HAP-1 (cell line): ENCODE measurements at regions not wholly inside any gene's neighbourhood (a gene's known extent, or its start where the extent isn't known, plus 50 kb on each side); places are given as distances from the start of the nearest gene placed in this dataset.
"Not testable (repeated sequence)": the region's sequence is repeated elsewhere in the genome, so short reads cannot be mapped to it uniquely, and the experiment has no call there.

Source experiments
- DNase-seq, 2 experiments: peaks; one replicate each; pipeline ENCODE4 v3.0.0-alpha.2; 2016 to 2020; ENCODE audit warnings: low spot score in 2 of 2
- H3K27me3 ChIP-seq: fragments of 250-450 bp; sonication (Bioruptor Pico); 2 replicates; pipeline ENCODE4 v1.5.1; 2020; ENCODE audit warnings: low read depth, mild to moderate bottlenecking, moderate library complexity
- H3K36me3 ChIP-seq: fragments of 250-450 bp; sonication (Bioruptor Pico); replicated peaks from 2 replicates; pipeline ENCODE4 v1.5.1; 2020; ENCODE audit warnings: mild to moderate bottlenecking
- H3K4me1 ChIP-seq: fragments of 250-450 bp; sonication (Bioruptor Pico); 2 replicates; pipeline ENCODE4 v1.5.1; 2020; ENCODE audit warnings: mild to moderate bottlenecking
- H3K4me3 ChIP-seq: fragments of 250-450 bp; sonication (Bioruptor Pico); 2 replicates; pipeline ENCODE4 v1.5.1; 2020; ENCODE audit warnings: mild to moderate bottlenecking, moderate library complexity
- H3K9me3 ChIP-seq: fragments of 250-450 bp; sonication (Bioruptor Pico); 2 replicates; pipeline ENCODE4 v1.5.1; 2020; ENCODE audit warnings: mild to moderate bottlenecking, moderate library complexity
- in situ Hi-C: fragments of 300-500 bp; cut with MboI; formaldehyde crosslinking; loops from 3 replicates; pipeline ENCODE4 v1.14.3; 2020; ENCODE audit warnings: low sequenced_read_pairs, inconsistent platforms, mixed read lengths

- DNase-seq: no peak
- H3K36me3 ChIP-seq: no peaks in the 10 kb centered on the region
- no peaks in the 10 kb centered on the region for H3K4me1 ChIP-seq
- in situ Hi-C loops: no loop called here
- no peaks in the 10 kb centered on the region for H3K9me3 ChIP-seq
- no peaks in the 10 kb centered on the region for H3K27me3 ChIP-seq
- H3K4me3 ChIP-seq: no peak overlapping the region
Observed at GRCh38 chr9:78899006-78899405, 602.1 kb downstream of the PSAT1 start.

DNA sequence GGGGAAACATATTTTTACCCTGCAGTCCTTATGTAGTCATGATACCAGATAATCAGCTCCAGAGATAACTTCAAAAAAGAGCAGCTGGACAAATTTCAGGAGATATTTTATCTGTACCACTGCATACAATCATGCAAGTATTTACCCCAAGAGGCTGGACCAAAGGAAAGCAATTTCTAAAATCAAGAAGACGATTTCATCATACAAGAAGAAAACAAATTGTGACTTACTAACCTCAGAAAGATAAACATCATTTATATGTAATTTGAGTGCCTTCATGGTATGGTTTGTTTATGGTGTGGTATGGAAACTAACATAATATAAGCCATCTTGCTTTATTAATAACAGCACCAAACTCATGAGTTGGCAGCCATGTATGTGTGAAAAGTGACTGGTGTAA lies 603.6 kb downstream of the PSAT1 start:
- DNase-seq: no peak
- in situ Hi-C loops: no loop called here
- Histone ChIP-seq H3K4me3 (no peak overlapping the region), H3K9me3 (no peaks in the 10 kb centered on the region), H3K4me1 (no peaks in the 10 kb centered on the region), H3K36me3 (no peaks in the 10 kb centered on the region), H3K27me3 (no peaks in the 10 kb centered on the region)

DNA sequence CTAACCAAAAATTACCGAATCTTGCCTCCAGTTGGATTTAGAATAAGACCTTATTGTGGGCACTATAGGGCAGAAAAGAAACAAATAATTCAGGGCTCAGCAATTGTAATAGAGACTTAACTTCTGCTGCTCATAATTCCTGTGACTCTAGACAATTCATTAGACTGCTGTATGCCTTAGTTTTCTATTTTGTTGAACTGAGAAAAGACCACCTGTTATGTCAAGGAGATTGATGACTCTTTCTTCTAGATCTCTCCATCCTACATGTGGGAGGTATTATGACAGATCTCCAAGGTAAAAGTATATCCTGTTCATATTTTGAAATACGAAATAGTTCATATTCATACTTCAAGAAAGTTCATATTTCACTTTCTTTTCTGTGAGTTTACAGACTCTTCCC lies 605.1 kb downstream of the PSAT1 start:
- Histone ChIP-seq H3K9me3 (no peaks in the 10 kb centered on the region), H3K4me3 (no peak overlapping the region), H3K27me3 (no peaks in the 10 kb centered on the region), H3K36me3 (no peaks in the 10 kb centered on the region), H3K4me1 (no peaks in the 10 kb centered on the region)
- DNase-seq: no peak
- in situ Hi-C loops: no loop called here

- no peak for DNase-seq
- in situ Hi-C loops: no loop called here
Observed at GRCh38 chr9:78903581-78903980, 606.7 kb downstream of the PSAT1 start.

DNA sequence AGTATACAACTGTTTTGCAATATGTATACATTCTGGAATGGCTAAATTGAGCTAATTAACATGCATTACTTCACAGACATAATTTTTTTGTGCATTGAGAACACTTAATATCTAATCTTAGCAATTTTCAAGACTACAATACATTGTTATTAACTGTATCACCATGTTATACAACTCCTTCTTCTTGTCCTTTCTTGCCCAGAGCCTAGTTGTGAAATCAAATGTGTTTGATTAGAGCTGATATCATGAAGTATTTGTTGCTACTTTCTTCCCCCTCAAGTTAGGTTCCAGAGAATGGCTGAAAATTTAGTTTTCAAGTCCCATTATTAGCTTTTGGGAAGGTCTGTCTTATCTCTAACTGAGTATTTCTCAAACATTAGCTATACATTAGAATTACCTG lies 607.8 kb downstream of the PSAT1 start:
- H3K4me3 ChIP-seq: no peak overlapping the region
- in situ Hi-C loops: no loop called here
- H3K4me1 ChIP-seq: no peaks in the 10 kb centered on the region
- H3K36me3 ChIP-seq: no peaks in the 10 kb centered on the region
- no peak for DNase-seq
- no peaks in the 10 kb centered on the region for H3K9me3 ChIP-seq
- no peaks in the 10 kb centered on the region for H3K27me3 ChIP-seq

More at GRCh38 chr9:78903581-78903980, 606.7 kb downstream of the PSAT1 start:
- Histone ChIP-seq H3K36me3 (no peaks in the 10 kb centered on the region), H3K9me3 (no peaks in the 10 kb centered on the region), H3K27me3 (no peaks in the 10 kb centered on the region), H3K4me1 (no peaks in the 10 kb centered on the region), H3K4me3 (no peak overlapping the region)

GRCh38 chr9:78905387-78905786 lies 608.5 kb downstream of the PSAT1 start:
- Histone ChIP-seq H3K9me3 (no peaks in the 10 kb centered on the region), H3K36me3 (no peaks in the 10 kb centered on the region), H3K27me3 (no peaks in the 10 kb centered on the region), H3K4me1 (no peaks in the 10 kb centered on the region), H3K4me3 (no peak overlapping the region)
- in situ Hi-C loops: no loop called here
- no peak for DNase-seq

- DNase-seq: no peak
- Histone ChIP-seq H3K36me3 (no peaks in the 10 kb centered on the region), H3K4me3 (no peak overlapping the region), H3K4me1 (no peaks in the 10 kb centered on the region), H3K27me3 (no peaks in the 10 kb centered on the region), H3K9me3 (no peaks in the 10 kb centered on the region)
- in situ Hi-C loops: no loop called here
Observed at GRCh38 chr9:78905986-78906755, 609.2 kb downstream of the PSAT1 start.

DNA sequence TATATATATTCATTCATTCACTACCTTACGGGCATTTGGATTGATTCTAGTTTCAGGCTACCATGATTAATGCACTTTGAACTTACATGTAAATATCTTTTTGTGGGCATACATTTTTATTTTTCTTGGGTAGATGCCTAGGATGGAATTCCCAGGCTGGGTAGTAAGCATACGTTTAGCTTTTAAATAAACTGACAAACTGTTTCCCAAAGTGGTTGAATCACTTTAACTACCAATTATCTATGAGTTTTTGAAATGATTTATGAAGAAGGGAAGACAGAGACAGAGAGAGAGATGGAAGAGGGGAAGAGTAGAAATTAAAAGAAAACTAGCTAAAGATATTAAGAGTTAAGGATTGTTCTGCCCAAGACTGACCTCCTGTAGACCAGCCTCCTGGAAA lies 612.6 kb downstream of the PSAT1 start:
- no peaks in the 10 kb centered on the region for H3K36me3 ChIP-seq
- no peaks in the 10 kb centered on the region for H3K4me1 ChIP-seq
- H3K27me3 ChIP-seq: no peaks in the 10 kb centered on the region
- H3K9me3 ChIP-seq: no peaks in the 10 kb centered on the region
- DNase-seq: no peak
- no peak overlapping the region for H3K4me3 ChIP-seq
- in situ Hi-C loops: no loop called here

DNA sequence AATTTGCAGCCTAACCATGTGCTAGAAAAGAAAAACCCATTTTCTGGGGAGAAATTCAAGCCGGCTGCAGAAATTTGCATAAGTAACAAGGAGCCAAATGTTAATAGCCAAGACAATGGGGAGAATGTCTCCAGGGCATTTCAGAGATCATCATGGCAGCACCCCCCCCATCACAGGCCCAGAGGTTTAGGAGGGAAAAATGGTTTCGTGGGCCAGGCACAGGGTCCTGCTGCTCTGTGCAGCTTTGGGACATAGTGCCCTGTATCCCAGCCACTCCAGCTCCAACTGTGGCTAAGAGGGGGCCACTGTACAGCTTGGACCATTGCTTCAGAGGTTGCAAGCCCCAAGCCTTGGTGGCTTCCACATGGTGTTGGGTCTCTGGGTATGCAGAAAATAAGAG lies 620.0 kb downstream of the PSAT1 start:
- H3K9me3 ChIP-seq, in situ Hi-C loops, H3K36me3 ChIP-seq, H3K27me3 ChIP-seq, H3K4me1 ChIP-seq, DNase-seq, H3K4me3 ChIP-seq: not testable (repeated sequence)

DNA sequence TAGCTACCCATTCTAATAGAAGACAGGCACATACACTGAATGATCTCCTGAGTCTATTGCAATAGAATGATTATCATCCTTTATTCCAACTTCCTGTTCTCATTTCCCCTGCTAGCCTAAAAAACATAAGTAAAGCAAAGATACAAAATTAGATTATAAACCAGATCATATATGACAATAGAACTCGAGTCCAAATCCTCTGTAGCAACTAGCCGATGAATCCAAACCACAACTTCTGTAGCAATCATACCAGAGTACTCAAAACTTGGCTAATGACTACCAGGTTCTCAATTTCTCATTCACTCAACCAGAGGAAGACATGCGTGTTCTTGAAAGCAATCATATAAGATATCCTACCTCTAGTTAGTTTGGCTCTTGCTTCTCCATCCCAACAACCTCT lies 622.1 kb downstream of the PSAT1 start:
- in situ Hi-C loops: no loop called here
- H3K27me3 ChIP-seq: no peaks in the 10 kb centered on the region
- H3K36me3 ChIP-seq: no peaks in the 10 kb centered on the region
- H3K4me3 ChIP-seq: no peak overlapping the region
- no peaks in the 10 kb centered on the region for H3K9me3 ChIP-seq
- H3K4me1 ChIP-seq: no peaks in the 10 kb centered on the region
- DNase-seq: no peak

- no peak for DNase-seq
- Histone ChIP-seq H3K36me3 (no peaks in the 10 kb centered on the region), H3K9me3 (no peaks in the 10 kb centered on the region), H3K4me3 (no peak overlapping the region), H3K27me3 (no peaks in the 10 kb centered on the region), H3K4me1 (no peaks in the 10 kb centered on the region)
- in situ Hi-C loops: no loop called here
Observed at GRCh38 chr9:78919701-78920100, 622.8 kb downstream of the PSAT1 start.

- no peaks in the 10 kb centered on the region for H3K9me3 ChIP-seq
- H3K4me1 ChIP-seq: no peaks in the 10 kb centered on the region
- in situ Hi-C loops: no loop called here
- H3K4me3 ChIP-seq: no peak overlapping the region
- no peaks in the 10 kb centered on the region for H3K36me3 ChIP-seq
- no peak for DNase-seq
- no peaks in the 10 kb centered on the region for H3K27me3 ChIP-seq
Observed at GRCh38 chr9:78921341-78921740, 624.4 kb downstream of the PSAT1 start.

DNA sequence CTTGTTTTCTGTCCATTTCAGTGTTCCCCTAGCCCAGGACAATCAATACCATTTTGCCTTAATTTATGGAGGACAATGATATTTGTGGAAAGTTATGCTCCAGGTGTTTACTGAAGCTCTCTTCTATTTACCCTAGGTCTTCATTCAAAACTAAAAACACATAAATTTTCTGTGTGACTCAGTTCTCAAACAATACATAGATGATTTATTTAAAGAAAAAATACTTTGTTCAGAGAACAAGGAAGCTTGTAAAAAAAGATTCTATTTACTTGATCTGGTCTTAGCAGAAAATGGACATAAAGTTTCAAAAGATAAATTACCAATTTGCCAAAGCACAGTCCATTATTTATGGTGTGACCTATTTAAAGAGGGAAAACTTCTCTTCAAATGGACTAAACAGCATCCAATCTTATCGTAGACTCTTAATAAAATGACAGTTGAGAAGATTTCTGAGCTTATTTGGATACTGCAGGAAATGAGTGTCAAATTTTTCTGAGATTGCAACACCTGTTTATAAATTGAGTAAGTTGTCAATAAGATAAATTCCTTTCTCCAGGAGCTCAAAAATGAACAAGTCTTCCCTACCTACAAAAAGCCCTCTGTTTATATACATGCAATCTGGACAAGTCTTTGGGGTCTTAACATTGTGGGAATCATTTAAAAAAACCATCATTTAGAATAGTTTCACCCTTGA lies 627.2 kb downstream of the PSAT1 start:
- Histone ChIP-seq H3K36me3 (no peaks in the 10 kb centered on the region), H3K9me3 (no peaks in the 10 kb centered on the region), H3K4me3 (no peak overlapping the region), H3K4me1 (no peaks in the 10 kb centered on the region), H3K27me3 (no peaks in the 10 kb centered on the region)
- no peak for DNase-seq
- in situ Hi-C loops: no loop called here

DNA sequence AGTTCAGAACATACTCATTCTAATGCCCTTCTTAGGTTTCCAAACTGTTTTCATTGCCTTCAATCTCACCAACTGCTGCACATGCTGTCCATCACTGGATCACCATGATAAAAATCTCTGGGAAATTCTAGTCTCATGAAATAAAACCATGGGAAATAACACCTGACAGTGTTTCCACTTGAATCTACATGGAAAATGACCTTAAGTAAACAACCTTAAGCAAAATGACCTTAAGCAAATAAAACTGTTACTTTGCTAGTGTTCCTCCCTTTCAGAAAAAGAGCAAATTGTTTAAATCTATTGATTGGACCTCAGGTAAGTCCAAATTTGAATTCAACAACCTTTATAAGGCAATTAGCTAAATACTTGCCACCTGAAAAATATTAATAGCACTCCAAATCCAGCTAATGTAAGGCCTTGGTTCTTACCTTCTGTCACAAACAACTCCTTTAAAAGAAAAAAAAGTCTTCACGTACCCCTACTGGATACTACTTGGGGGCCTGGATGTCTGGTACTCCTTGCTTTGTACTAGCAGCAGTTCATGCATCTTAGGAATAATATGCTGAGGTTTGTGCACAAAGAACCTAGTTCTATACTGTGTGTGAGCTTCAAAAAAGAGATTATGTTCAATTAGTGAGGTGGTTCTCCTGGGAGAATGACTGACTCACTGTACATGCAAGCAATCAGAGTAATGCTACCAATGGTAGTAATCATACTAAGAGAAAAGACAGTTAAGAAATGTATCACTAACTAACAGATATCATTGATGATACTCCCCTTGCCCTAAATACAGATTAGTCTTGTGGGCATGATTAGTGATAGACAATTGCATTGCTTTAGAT lies 630.4 kb downstream of the PSAT1 start:
- H3K36me3 ChIP-seq: no peaks in the 10 kb centered on the region
- H3K9me3 ChIP-seq: no peaks in the 10 kb centered on the region
- H3K4me1 ChIP-seq: no peaks in the 10 kb centered on the region
- no peak for DNase-seq
- in situ Hi-C loops: no loop called here
- no peaks in the 10 kb centered on the region for H3K27me3 ChIP-seq
- no peak overlapping the region for H3K4me3 ChIP-seq
